ENCODE measurements at regions not wholly inside any gene's neighbourhood (a gene's known extent, or its start where the extent isn't known, plus 50 kb on each side); places are given as distances from the start of the nearest gene placed in this dataset.

DNA sequence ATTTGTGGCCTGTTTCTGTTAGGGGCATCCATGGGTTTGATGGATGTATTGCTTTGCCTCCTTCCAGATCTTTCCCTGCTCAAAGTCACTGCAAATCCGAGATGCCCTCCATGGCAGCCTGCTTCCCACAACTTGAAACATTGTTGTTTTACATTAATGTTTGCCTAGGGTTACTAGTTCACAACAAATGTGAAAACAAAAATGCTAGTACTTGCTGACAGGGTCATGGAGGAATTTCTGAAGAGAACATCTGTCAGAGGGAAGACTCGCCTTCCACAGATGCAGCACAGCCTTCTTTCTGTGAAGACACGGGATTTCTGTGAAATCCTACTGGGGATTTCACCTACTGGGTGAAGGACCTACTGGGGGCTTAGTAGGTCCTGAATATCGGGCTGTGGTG lies 260.0 kb upstream of the FN1 start:
- no peak overlapping the region for H3K4me3 ChIP-seq (ENCODE audit: low read depth, low read length)
- no peak for TF ChIP-seq CTCF (IDR thresholded peaks at IDR 0.05; ENCODE audit: borderline replicate concordance, insufficient read depth, low read depth, low read length)

DNA sequence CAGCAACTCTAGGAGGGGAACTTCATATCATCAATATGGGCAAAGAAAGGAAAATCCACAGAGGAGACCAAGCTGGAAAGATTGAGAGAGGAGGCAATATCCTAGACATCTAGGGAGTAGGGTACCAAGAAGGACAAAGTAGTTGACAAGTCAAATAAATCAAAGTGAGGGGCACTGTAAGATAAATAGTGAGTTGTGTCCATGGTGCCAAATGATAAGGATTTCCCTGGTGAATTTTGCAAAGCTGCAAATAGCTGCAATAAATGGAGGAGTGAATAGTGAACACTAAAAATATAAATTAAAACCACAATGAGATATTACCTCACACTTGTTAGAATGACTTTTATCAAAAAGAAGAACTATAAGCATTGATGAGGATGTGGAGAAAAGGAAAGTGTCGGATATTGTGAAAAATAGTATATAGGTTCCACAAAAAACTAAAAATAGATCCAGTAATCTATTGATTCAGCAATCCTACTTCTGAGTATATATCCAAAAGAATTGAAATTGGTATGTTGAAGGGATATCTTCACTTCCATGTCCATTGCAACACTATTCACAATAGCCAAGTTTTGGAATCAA lies 258.2 kb upstream of the FN1 start:
- no peak overlapping the region for H3K4me3 ChIP-seq (ENCODE audit: low read depth, low read length)
- no peak for TF ChIP-seq CTCF (IDR thresholded peaks at IDR 0.05; ENCODE audit: borderline replicate concordance, insufficient read depth, low read depth, low read length)

DNA sequence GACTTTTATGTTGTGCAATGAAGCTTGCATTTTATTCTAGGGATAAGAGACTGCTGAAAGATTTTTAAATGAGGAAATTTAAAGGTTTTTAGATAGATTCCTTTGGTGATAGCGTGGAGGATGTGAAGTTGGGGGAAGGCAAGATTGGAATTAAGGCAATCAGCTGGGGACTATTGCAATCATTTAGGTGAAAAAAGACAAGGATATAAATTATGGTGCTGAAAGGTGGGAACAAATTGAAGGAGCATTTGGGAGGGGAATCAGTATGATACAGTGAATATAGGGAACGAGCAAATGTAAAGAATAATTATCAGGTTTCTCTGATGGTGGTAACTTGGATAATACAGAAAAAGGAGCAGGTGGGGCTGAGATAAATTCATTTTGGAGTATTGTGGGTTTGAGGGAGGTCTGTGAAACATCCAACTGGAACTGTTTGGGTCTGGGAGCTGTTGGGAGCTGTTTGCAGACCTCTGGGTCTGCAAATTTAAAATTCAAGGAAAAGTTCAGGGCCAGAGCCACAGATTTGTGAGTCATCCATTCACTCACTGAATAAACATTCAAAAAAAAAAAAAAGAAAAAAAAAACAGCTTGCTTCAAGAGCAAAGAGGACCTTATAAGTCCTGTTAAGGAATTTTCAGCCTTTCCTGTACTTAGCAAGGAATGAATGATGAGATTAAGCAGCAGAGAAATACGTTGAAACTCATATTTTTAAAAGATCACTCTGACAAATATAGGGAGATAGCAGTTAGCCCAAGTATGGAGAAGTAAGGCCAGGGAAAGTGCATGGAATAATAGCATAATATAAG lies 257.5 kb upstream of the FN1 start:
- no peak for TF ChIP-seq CTCF (IDR thresholded peaks at IDR 0.05; ENCODE audit: borderline replicate concordance, insufficient read depth, low read depth, low read length)
- no peak overlapping the region for H3K4me3 ChIP-seq (ENCODE audit: low read depth, low read length)

DNA sequence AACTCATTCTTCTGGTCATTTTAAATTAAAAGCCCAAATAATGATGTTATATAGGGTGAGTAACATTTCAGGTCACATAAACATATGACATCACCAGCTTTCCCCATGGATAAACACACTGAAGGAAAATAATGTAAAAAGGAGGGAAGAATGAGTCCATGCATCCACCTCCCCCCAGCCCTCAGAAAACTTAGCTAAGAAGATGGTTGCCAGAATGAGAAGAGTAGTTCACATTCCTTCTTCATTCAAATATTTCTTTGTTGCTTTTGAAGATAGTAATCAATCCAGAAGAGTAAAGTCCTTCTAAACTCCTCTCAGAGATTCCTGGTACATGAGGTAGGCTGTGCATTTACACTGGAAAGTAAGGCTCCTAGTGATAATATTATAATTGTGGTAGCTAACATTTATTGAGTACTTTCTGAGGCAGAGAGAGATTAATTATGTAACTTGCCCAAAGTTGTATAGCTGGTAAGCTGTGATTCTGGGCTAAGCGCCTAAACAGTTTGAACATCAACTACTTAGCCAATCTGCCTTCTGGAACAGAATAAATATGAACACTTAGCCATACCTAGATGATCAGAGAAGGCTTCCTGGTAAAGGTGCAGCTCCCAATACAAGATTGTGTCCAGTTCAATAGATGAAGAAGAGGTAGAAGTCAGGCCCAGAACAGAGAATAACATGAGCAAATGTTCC lies 256.7 kb upstream of the FN1 start:
- no peak for TF ChIP-seq CTCF (IDR thresholded peaks at IDR 0.05; ENCODE audit: borderline replicate concordance, insufficient read depth, low read depth, low read length)

DNA sequence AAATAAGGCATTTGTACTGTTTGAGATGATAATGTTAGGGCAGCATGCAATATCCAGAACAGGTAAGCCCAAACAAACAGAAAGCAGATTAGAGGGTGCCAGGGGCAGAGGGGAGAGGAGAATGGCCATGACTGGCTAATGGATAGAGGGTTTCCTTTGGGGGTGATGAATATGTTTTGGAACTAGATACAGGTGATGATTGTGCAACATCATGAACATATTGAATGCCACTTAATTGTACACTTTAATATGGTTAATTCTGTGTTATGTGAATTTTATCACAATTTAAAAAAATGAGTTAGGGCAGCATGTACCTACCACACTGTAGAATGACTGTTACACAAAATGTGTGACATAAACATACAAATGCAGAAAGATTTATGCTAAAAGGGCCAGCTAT lies 255.5 kb upstream of the FN1 start:
- no peak for TF ChIP-seq CTCF (IDR thresholded peaks at IDR 0.05; ENCODE audit: borderline replicate concordance, insufficient read depth, low read depth, low read length)
- H3K4me3 ChIP-seq (ENCODE audit: low read depth, low read length): no peak overlapping the region

More for the DNA sequence above, 256.7 kb upstream of the FN1 start:
- no peak overlapping the region for H3K4me3 ChIP-seq (ENCODE audit: low read depth, low read length)

GRCh38 chr2:215687149-215688031 lies 251.5 kb upstream of the FN1 start:
- H3K4me3 ChIP-seq (ENCODE audit: low read depth, low read length): no peak overlapping the region
- no peak for TF ChIP-seq CTCF (IDR thresholded peaks at IDR 0.05; ENCODE audit: borderline replicate concordance, insufficient read depth, low read depth, low read length)
